H1 (cell line): ENCODE measurements at regions not wholly inside any gene's neighbourhood (a gene's known extent, or its start where the extent isn't known, plus 50 kb on each side); places are given as distances from the start of the nearest gene placed in this dataset.

Source experiments
- CHD2 ChIP-seq: IDR thresholded peaks from 2 replicates; pipeline ENCODE4 v1.6.1; 2012; ENCODE audit warnings: low read length, improper control_type of control experiment
- CREB1 ChIP-seq: IDR thresholded peaks from 2 replicates; pipeline ENCODE4 v1.6.1; 2012; ENCODE audit warnings: inconsistent platforms
- EGR1 ChIP-seq: IDR thresholded peaks from 2 replicates; pipeline ENCODE4 v1.6.1; 2011; ENCODE audit warnings: low read depth, low read length, borderline replicate concordance
- EP300 ChIP-seq, 2 experiments: IDR thresholded peaks; 1 replicate in 1 of 2; 2 replicates in 1 of 2; pipeline ENCODE4 v1.6.1; 2011 to 2012; ENCODE audit warnings: low read depth in 2 of 2, low read length in 2 of 2, mild to moderate bottlenecking in 2 of 2, borderline replicate concordance in 1 of 2, inconsistent platforms in 1 of 2, moderate library complexity in 1 of 2
- EZH2 ChIP-seq: fragments of 200-600 bp; sonication (generic); IDR thresholded peaks from 2 replicates; pipeline ENCODE4 v1.7.1; 2012; ENCODE audit warnings: low read depth, mild to moderate bottlenecking, moderate library complexity, low read length, inconsistent platforms; ENCODE audit not compliant: severe bottlenecking
- FOSL1 ChIP-seq: IDR thresholded peaks from 2 replicates; pipeline ENCODE4 v1.6.1; 2011; ENCODE audit warnings: mild to moderate bottlenecking, low read depth, low read length, moderate library complexity; ENCODE audit not compliant: insufficient read depth
- RAD21 ChIP-seq, 2 experiments: IDR thresholded peaks in 1 of 2; conservative IDR thresholded peaks in 1 of 2; 2 replicates each; pipeline ENCODE4 v1.6.1; 2011; ENCODE audit warnings: low read depth in 2 of 2, low read length in 2 of 2, improper control_type of control experiment in 1 of 2, inconsistent platforms in 1 of 2, mild to moderate bottlenecking in 1 of 2, moderate library complexity in 1 of 2
- SIN3A ChIP-seq, 2 experiments: IDR thresholded peaks in 1 of 2; conservative IDR thresholded peaks in 1 of 2; 2 replicates each; pipeline ENCODE4 v1.6.1; 2011 to 2012; ENCODE audit warnings: low read length in 2 of 2, improper control_type of control experiment in 1 of 2, low read depth in 1 of 2, mild to moderate bottlenecking in 1 of 2
- SIX5 ChIP-seq: IDR thresholded peaks from 2 replicates; pipeline ENCODE4 v1.6.1; 2011; ENCODE audit warnings: mild to moderate bottlenecking, low read depth, low read length
- YY1 ChIP-seq: IDR thresholded peaks from 2 replicates; pipeline ENCODE4 v1.6.1; 2011; ENCODE audit warnings: low read depth, mild to moderate bottlenecking, low read length
- ZNF274 ChIP-seq: IDR thresholded peaks from 2 replicates; pipeline ENCODE4 v1.7.0; 2012; ENCODE audit warnings: low read length, borderline replicate concordance; ENCODE audit errors: extremely low read depth
- TF ChIP-seq, protein P1 (sequence below), 3 experiments: IDR thresholded peaks; 1 replicate in 2 of 3; 2 replicates in 1 of 3; pipeline versions ENCODE4 v1.5.1 to v1.6.1; 2011; ENCODE audit warnings: low read length in 3 of 3, mild to moderate bottlenecking in 3 of 3, inconsistent platforms in 2 of 3, low read depth in 1 of 3, moderate library complexity in 1 of 3; ENCODE audit not compliant: insufficient read depth in 1 of 3; ENCODE audit errors: control extremely low read depth in 1 of 3
- TF ChIP-seq, protein P2 (sequence below): IDR thresholded peaks from 2 replicates; pipeline ENCODE4 v1.6.1; 2011; ENCODE audit warnings: low read length, improper control_type of control experiment

DNA sequence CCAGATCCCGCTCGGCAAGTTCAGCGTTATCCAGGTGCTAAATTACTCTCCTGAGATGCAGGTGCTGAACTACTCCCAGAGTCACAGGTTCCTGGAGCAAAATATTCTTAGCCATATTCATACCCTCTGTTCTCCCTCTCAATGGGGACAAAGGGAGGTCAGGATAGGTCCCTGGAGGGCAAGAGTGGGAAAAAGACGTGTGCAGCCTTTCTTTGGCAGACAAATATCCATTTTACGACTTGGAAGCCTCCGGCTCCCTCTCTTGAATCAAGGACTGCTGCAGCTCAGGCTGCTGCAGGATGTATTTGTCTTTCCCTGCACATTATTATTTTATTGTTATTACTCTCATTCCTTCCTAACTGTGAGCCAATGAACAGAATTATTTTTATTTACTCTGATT lies 590.2 kb downstream of the NR2F1-AS1 start:
- TF ChIP-seq, protein P1, sequence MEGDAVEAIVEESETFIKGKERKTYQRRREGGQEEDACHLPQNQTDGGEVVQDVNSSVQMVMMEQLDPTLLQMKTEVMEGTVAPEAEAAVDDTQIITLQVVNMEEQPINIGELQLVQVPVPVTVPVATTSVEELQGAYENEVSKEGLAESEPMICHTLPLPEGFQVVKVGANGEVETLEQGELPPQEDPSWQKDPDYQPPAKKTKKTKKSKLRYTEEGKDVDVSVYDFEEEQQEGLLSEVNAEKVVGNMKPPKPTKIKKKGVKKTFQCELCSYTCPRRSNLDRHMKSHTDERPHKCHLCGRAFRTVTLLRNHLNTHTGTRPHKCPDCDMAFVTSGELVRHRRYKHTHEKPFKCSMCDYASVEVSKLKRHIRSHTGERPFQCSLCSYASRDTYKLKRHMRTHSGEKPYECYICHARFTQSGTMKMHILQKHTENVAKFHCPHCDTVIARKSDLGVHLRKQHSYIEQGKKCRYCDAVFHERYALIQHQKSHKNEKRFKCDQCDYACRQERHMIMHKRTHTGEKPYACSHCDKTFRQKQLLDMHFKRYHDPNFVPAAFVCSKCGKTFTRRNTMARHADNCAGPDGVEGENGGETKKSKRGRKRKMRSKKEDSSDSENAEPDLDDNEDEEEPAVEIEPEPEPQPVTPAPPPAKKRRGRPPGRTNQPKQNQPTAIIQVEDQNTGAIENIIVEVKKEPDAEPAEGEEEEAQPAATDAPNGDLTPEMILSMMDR (IDR thresholded peaks at IDR 0.05; ENCODE audit: control extremely low read depth in 1 of 3, insufficient read depth in 1 of 3, low read depth in 1 of 3, low read length in 3 of 3), result no peak
- TF ChIP-seq CHD2 (no peak), FOSL1 (no peak), ZNF274 (no peak), EP300 (IDR thresholded peaks at IDR 0.05; ENCODE audit: borderline replicate concordance in 1 of 2, low read depth in 2 of 2, low read length in 2 of 2) (no peak), SIN3A (conservative IDR thresholded peaks at IDR 0.05 in 1 of 2, IDR thresholded peaks at IDR 0.05 in 1 of 2; ENCODE audit: low read depth in 1 of 2, low read length in 2 of 2) (no peak), EZH2 (no peak), CREB1 (no peak), RAD21 (IDR thresholded peaks at IDR 0.05 in 1 of 2, conservative IDR thresholded peaks at IDR 0.05 in 1 of 2; ENCODE audit: low read depth in 2 of 2, low read length in 2 of 2) (no peak), SIX5 (no peak), EGR1 (no peak), YY1 (no peak)
- TF ChIP-seq, protein P2, sequence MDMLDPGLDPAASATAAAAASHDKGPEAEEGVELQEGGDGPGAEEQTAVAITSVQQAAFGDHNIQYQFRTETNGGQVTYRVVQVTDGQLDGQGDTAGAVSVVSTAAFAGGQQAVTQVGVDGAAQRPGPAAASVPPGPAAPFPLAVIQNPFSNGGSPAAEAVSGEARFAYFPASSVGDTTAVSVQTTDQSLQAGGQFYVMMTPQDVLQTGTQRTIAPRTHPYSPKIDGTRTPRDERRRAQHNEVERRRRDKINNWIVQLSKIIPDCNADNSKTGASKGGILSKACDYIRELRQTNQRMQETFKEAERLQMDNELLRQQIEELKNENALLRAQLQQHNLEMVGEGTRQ, result no peak
